HFFc6 (cell line): ENCODE measurements at regions not wholly inside any gene's neighbourhood (a gene's known extent, or its start where the extent isn't known, plus 50 kb on each side); places are given as distances from the start of the nearest gene placed in this dataset.
"Not testable (repeated sequence)": the region's sequence is repeated elsewhere in the genome, so short reads cannot be mapped to it uniquely, and the experiment has no call there.

Experiments used
- DNase-seq: peaks from one replicate; pipeline ENCODE4 v3.0.0-alpha.2; 2018
- H3K27ac Mint-ChIP-seq: 2 replicates; pipeline ENCODE4 v1.8.0; 2020; ENCODE audit warnings: mild to moderate bottlenecking, mixed read lengths
- H3K27me3 Mint-ChIP-seq: 2 replicates; pipeline ENCODE4 v1.8.0; 2021; ENCODE audit warnings: mild to moderate bottlenecking, moderate library complexity, mixed read lengths; ENCODE audit not compliant: insufficient read depth
- H3K36me3 Mint-ChIP-seq: 2 replicates; pipeline ENCODE4 v1.8.0; 2021; ENCODE audit warnings: low read depth, mixed read lengths
- H3K4me1 Mint-ChIP-seq: 2 replicates; pipeline ENCODE4 v1.8.0; 2020; ENCODE audit warnings: low read depth, mixed read lengths
- H3K4me3 Mint-ChIP-seq: 2 replicates; pipeline ENCODE4 v1.8.0; 2020; ENCODE audit warnings: mild to moderate bottlenecking, moderate library complexity, mixed read lengths
- H3K9me3 Mint-ChIP-seq: 2 replicates; pipeline ENCODE4 v1.8.0; 2020; ENCODE audit warnings: mild to moderate bottlenecking, mixed read lengths
- CTCF ChIP-seq: fragments of 200-600 bp; sonication (generic); IDR thresholded peaks from 2 replicates; pipeline ENCODE4 v1.5.0; 2021; ENCODE audit warnings: antibody characterized with exemption, mild to moderate bottlenecking

- H3K4me1 Mint-ChIP-seq: no peaks in the 10 kb centered on the region
- no peak for DNase-seq
- no peaks in the 10 kb centered on the region for H3K36me3 Mint-ChIP-seq
- no peaks in the 10 kb centered on the region for H3K27me3 Mint-ChIP-seq
- no peak overlapping the region for H3K4me3 Mint-ChIP-seq
- H3K9me3 Mint-ChIP-seq: peaks cover 15% of the 10 kb centered on the region
- H3K27ac Mint-ChIP-seq: no peak overlapping the region
- no peak for TF ChIP-seq CTCF
Observed at GRCh38 chr3:182644013-182644412, 149.3 kb upstream of the ATP11B start.

- Mint-ChIP-seq H3K4me3 (no peak overlapping the region), H3K36me3 (no peaks in the 10 kb centered on the region), H3K9me3 (peaks cover 14% of the 10 kb centered on the region), H3K27me3 (no peaks in the 10 kb centered on the region), H3K4me1 (no peaks in the 10 kb centered on the region), H3K27ac (no peak overlapping the region)
- DNase-seq: no peak
- TF ChIP-seq CTCF: no peak
Observed at GRCh38 chr3:182644790-182645433, 148.4 kb upstream of the ATP11B start.

DNA sequence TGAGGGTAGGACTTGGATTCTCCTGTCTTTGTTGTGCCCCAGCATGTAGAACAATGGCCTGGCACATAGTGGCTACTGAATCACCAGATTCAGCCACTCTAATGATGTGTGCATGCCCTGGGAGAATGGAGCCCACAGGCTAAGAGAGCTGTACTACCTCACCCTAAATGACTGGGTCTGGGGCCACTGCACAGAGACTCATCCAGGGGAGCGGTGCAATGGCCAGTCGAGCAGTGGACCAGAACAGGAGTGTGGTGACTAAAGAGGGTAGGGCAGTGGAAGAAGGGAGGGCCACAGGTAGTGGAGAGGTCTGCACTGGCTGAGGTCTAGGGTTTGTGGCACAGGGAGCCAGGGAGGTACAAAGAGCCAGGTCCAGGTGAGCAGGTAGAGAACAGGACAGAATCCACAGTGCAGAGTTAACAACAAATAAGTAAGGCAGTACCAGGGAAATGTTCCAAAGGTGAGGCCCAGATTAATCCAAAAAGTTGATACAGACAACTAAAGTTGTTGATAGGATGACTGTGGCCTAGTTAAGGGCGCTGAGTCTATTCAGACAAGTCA lies 142.7 kb upstream of the ATP11B start:
- Mint-ChIP-seq H3K36me3 (no peaks in the 10 kb centered on the region), H3K4me1 (no peaks in the 10 kb centered on the region), H3K27ac (no peak overlapping the region), H3K4me3 (no peak overlapping the region), H3K27me3 (no peaks in the 10 kb centered on the region), H3K9me3 (peaks cover 6% of the 10 kb centered on the region; the same call in 1 of the 2 replicates)
- TF ChIP-seq CTCF: no peak
- no peak for DNase-seq

- H3K27ac Mint-ChIP-seq: no peak overlapping the region
- no peaks in the 10 kb centered on the region for H3K36me3 Mint-ChIP-seq
- H3K9me3 Mint-ChIP-seq: peaks cover 6% of the 10 kb centered on the region; the same call in 1 of the 2 replicates
- H3K4me3 Mint-ChIP-seq: no peak overlapping the region
- H3K4me1 Mint-ChIP-seq: no peaks in the 10 kb centered on the region
- no peak for TF ChIP-seq CTCF
- no peak for DNase-seq
- no peaks in the 10 kb centered on the region for H3K27me3 Mint-ChIP-seq
Observed at GRCh38 chr3:182651461-182651860, 141.8 kb upstream of the ATP11B start.

- H3K4me3 Mint-ChIP-seq, H3K4me1 Mint-ChIP-seq, H3K27ac Mint-ChIP-seq, H3K27me3 Mint-ChIP-seq, H3K9me3 Mint-ChIP-seq, DNase-seq, H3K36me3 Mint-ChIP-seq: not testable (repeated sequence)
Observed at GRCh38 chr3:182653065-182653464, 140.2 kb upstream of the ATP11B start.

DNA sequence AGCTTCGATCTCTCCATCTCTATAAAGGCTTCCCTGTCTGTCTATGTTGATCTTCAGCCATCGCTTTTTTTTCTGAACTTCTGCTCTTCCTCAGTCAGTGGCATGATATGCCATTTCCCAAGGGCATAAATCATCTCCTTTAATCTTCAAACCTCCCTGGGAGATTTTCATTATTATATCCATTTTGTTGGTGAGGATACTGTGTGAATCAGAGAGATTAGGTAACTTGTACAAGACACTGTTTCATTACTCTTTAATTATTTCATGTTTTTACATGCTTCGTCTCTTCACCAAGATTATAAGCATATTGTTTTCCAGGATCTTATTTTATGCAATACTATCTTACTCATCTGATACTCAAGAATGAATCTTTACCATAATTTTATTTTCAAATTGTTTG lies 124.8 kb upstream of the ATP11B start:
- no peak for TF ChIP-seq CTCF
- H3K27ac Mint-ChIP-seq: no peak overlapping the region
- no peak for DNase-seq
- H3K4me1 Mint-ChIP-seq: peaks cover 6% of the 10 kb centered on the region; the same call in 1 of the 2 replicates
- H3K9me3 Mint-ChIP-seq: peaks cover 4% of the 10 kb centered on the region; the same call in 1 of the 2 replicates
- peaks cover 5% of the 10 kb centered on the region for H3K27me3 Mint-ChIP-seq
- H3K36me3 Mint-ChIP-seq: no peaks in the 10 kb centered on the region
- no peak overlapping the region for H3K4me3 Mint-ChIP-seq
